Mesodermal cell (in vitro differentiated cells): ENCODE measurements at regions not wholly inside any gene's neighbourhood (a gene's known extent, or its start where the extent isn't known, plus 50 kb on each side); places are given as distances from the start of the nearest gene placed in this dataset.

Experiments
- H3K27ac ChIP-seq: 2 replicates; pipeline ENCODE4 v1.7.0; 2013; ENCODE audit warnings: mild to moderate bottlenecking, low read depth, low read length, moderate library complexity; ENCODE audit not compliant: severe bottlenecking
- H3K36me3 ChIP-seq: 2 replicates; pipeline ENCODE4 v1.7.1; 2013; ENCODE audit warnings: mild to moderate bottlenecking, low read length, moderate library complexity; ENCODE audit not compliant: control insufficient read depth, insufficient read depth
- H3K4me1 ChIP-seq: one replicate; pipeline ENCODE4 v1.7.1; 2013; ENCODE audit warnings: mild to moderate bottlenecking, low read length; ENCODE audit not compliant: insufficient read depth, control insufficient read depth, poor library complexity, severe bottlenecking
- H3K4me3 ChIP-seq: 2 replicates; pipeline ENCODE4 v1.7.0; 2013; ENCODE audit warnings: low read length, control low read depth, mild to moderate bottlenecking; ENCODE audit not compliant: insufficient read depth, poor library complexity, severe bottlenecking; ENCODE audit errors: extremely low read depth
- H3K9me3 ChIP-seq: 2 replicates; pipeline ENCODE4 v1.7.1; 2013; ENCODE audit warnings: mild to moderate bottlenecking, low read length, moderate library complexity; ENCODE audit not compliant: control insufficient read depth
- WGBS, 2 experiments: methylation state at CpG; one replicate each; pipeline ENCODE4 v1.1.5; 2013; ENCODE audit warnings: missing lambda C conversion rate in 2 of 2; ENCODE audit not compliant: insufficient coverage in 2 of 2; 5-methylcytosine and 5-hydroxymethylcytosine counted together

GRCh38 chr4:156015781-156016180, 62.1 kb upstream of the CTSO start:
- no peak overlapping the region for H3K4me3 ChIP-seq
- H3K4me1 ChIP-seq: no peaks in the 10 kb centered on the region
- no peaks in the 10 kb centered on the region for H3K9me3 ChIP-seq
- H3K36me3 ChIP-seq: no peaks in the 10 kb centered on the region
- WGBS, 2 experiments: no CpG with 5 or more reads among the region's 1 CpG
- H3K27ac ChIP-seq: no peak overlapping the region

- no peaks in the 10 kb centered on the region for H3K36me3 ChIP-seq
- WGBS, 2 experiments: 85 to 95% methylated on average over 12 to 14 of the region's 16 CpGs
Measured at GRCh38 chr4:156006192-156006591, 52.5 kb upstream of the CTSO start.

More at GRCh38 chr4:156006192-156006591, 52.5 kb upstream of the CTSO start:
- Histone ChIP-seq H3K4me1 (no peaks in the 10 kb centered on the region), H3K4me3 (no peak overlapping the region), H3K9me3 (no peaks in the 10 kb centered on the region), H3K27ac (no peak overlapping the region)
